H9 (cell line): ENCODE measurements at regions not wholly inside any gene's neighbourhood (a gene's known extent, or its start where the extent isn't known, plus 50 kb on each side); places are given as distances from the start of the nearest gene placed in this dataset.

Experiments used
- DNase-seq: peaks from one replicate; pipeline ENCODE4 v3.0.0-alpha.2; 2017
- H2AFZ ChIP-seq: one replicate; pipeline ENCODE4 v1.6.1; 2013; ENCODE audit warnings: mild to moderate bottlenecking, low read length, control low read depth, moderate library complexity
- H2AK5ac ChIP-seq: 2 replicates; pipeline ENCODE4 v1.6.1; 2013; ENCODE audit warnings: low read length, control low read depth, mixed read lengths; ENCODE audit not compliant: insufficient read length
- H2BK120ac ChIP-seq: one replicate; pipeline ENCODE4 v1.6.1; 2013; ENCODE audit warnings: low read depth, mild to moderate bottlenecking, low read length, control low read depth, inconsistent platforms; ENCODE audit not compliant: poor library complexity, severe bottlenecking
- H2BK12ac ChIP-seq: 2 replicates; pipeline ENCODE4 v1.6.1; 2013; ENCODE audit warnings: low read length, control low read depth, mixed read lengths, low read depth; ENCODE audit not compliant: insufficient read length
- H2BK15ac ChIP-seq: 2 replicates; pipeline ENCODE4 v1.6.1; 2013; ENCODE audit warnings: low read depth, low read length, control low read depth
- H2BK20ac ChIP-seq: one replicate; pipeline ENCODE4 v1.6.1; 2013; ENCODE audit warnings: low read depth, mild to moderate bottlenecking, low read length, control low read depth, inconsistent platforms; ENCODE audit not compliant: poor library complexity, severe bottlenecking
- H2BK5ac ChIP-seq: 2 replicates; pipeline ENCODE4 v1.6.1; 2013; ENCODE audit warnings: low read length, control low read depth, mixed read lengths; ENCODE audit not compliant: insufficient read length
- H3K14ac ChIP-seq: 2 replicates; pipeline ENCODE4 v1.6.1; 2013; ENCODE audit warnings: low read length, control low read depth; ENCODE audit not compliant: insufficient read depth
- H3K18ac ChIP-seq: 2 replicates; pipeline ENCODE4 v1.6.1; 2013; ENCODE audit warnings: low read depth, mild to moderate bottlenecking, mixed read lengths, low read length, control low read depth; ENCODE audit not compliant: insufficient read length
- H3K23ac ChIP-seq: 2 replicates; pipeline ENCODE4 v1.6.1; 2013; ENCODE audit warnings: low read length, control low read depth, mixed read lengths, low read depth; ENCODE audit not compliant: insufficient read length
- H3K23me2 ChIP-seq: 2 replicates; pipeline ENCODE4 v1.6.1; 2013; ENCODE audit warnings: low read depth, mild to moderate bottlenecking, mixed read lengths, low read length, control low read depth; ENCODE audit not compliant: insufficient read length, poor library complexity, severe bottlenecking
- H3K27ac ChIP-seq: 2 replicates; pipeline ENCODE4 v1.5.1; 2013; ENCODE audit warnings: low read length, control low read depth, mixed read lengths, low read depth; ENCODE audit not compliant: insufficient read length
- H3K27me3 ChIP-seq: 2 replicates; pipeline ENCODE4 v1.6.1; 2013; ENCODE audit warnings: low read length, control low read depth, inconsistent platforms; ENCODE audit not compliant: insufficient read depth
- H3K4ac ChIP-seq: 2 replicates; pipeline ENCODE4 v1.6.1; 2013; ENCODE audit warnings: low read depth, mild to moderate bottlenecking, control low read depth, inconsistent platforms, low read length, moderate library complexity
- H3K4me1 ChIP-seq: 2 replicates; pipeline ENCODE4 v1.6.1; 2013; ENCODE audit warnings: low read length, control low read depth, inconsistent platforms; ENCODE audit not compliant: insufficient read depth
- H3K4me2 ChIP-seq: 2 replicates; pipeline ENCODE4 v1.6.1; 2013; ENCODE audit warnings: low read length, control low read depth, mixed read lengths; ENCODE audit not compliant: insufficient read length, insufficient read depth
- H3K56ac ChIP-seq: 2 replicates; pipeline ENCODE4 v1.6.1; 2013; ENCODE audit warnings: low read depth, mild to moderate bottlenecking, mixed read lengths, low read length, control low read depth; ENCODE audit not compliant: insufficient read length
- H3K79me1 ChIP-seq: 2 replicates; pipeline ENCODE4 v1.6.1; 2013; ENCODE audit warnings: low read depth, mild to moderate bottlenecking, moderate library complexity, low read length, control low read depth, inconsistent platforms; ENCODE audit not compliant: insufficient read depth, poor library complexity, severe bottlenecking
- H3K79me2 ChIP-seq: 2 replicates; pipeline ENCODE4 v1.6.1; 2013; ENCODE audit warnings: low read length, control low read depth, inconsistent platforms; ENCODE audit not compliant: insufficient read depth
- H3K9ac ChIP-seq: 2 replicates; pipeline ENCODE4 v1.6.1; 2013; ENCODE audit warnings: low read length, control low read depth, mixed read lengths; ENCODE audit not compliant: insufficient read length; ENCODE audit errors: extremely low read depth
- H3K9me3 ChIP-seq: one replicate; pipeline ENCODE4 v1.6.1; 2013; ENCODE audit warnings: low read depth, low read length, inconsistent platforms; ENCODE audit not compliant: control insufficient read depth
- H3T11ph ChIP-seq: one replicate; pipeline ENCODE4 v1.6.1; 2013; ENCODE audit warnings: mild to moderate bottlenecking, low read length, control low read depth, inconsistent platforms
- H4K20me1 ChIP-seq: one replicate; pipeline ENCODE4 v1.6.1; 2013; ENCODE audit not compliant: control insufficient read depth, insufficient read length, insufficient read depth
- H4K5ac ChIP-seq: 2 replicates; pipeline ENCODE4 v1.6.1; 2013; ENCODE audit warnings: low read depth, mild to moderate bottlenecking, mixed read lengths, low read length, control low read depth; ENCODE audit not compliant: insufficient read length
- H4K8ac ChIP-seq: replicated peaks from 2 replicates; pipeline ENCODE4 v1.6.1; 2013; ENCODE audit warnings: low read length, control low read depth, mixed read lengths, low read depth; ENCODE audit not compliant: insufficient read length
- H4K91ac ChIP-seq: 2 replicates; pipeline ENCODE4 v1.6.1; 2013; ENCODE audit warnings: low read depth, mild to moderate bottlenecking, moderate library complexity, mixed read lengths, low read length, control low read depth; ENCODE audit not compliant: insufficient read length
- H3K27ac Mint-ChIP-seq, 3 experiments: 2 replicates in 2 of 3; 3 replicates in 1 of 3; pipeline ENCODE4 v1.8.0; 2020 to 2021; ENCODE audit warnings: mixed read lengths in 3 of 3, mild to moderate bottlenecking in 1 of 3, moderate library complexity in 1 of 3
- H3K27me3 Mint-ChIP-seq: 2 replicates; pipeline ENCODE4 v1.8.0; 2021; ENCODE audit warnings: low read depth, mild to moderate bottlenecking, moderate library complexity, mixed read lengths
- H3K36me3 Mint-ChIP-seq, 3 experiments: 2 replicates in 2 of 3; 3 replicates in 1 of 3; pipeline ENCODE4 v1.8.0; 2020 to 2021; ENCODE audit warnings: low read depth in 3 of 3, mixed read lengths in 3 of 3; ENCODE audit not compliant: insufficient read depth in 1 of 3
- H3K4me1 Mint-ChIP-seq, 2 experiments: 2 replicates each; pipeline ENCODE4 v1.8.0; 2020; ENCODE audit warnings: mixed read lengths in 2 of 2
- H3K4me3 Mint-ChIP-seq, 2 experiments: 2 replicates in 1 of 2; 3 replicates in 1 of 2; pipeline ENCODE4 v1.8.0; 2020 to 2021; ENCODE audit warnings: mild to moderate bottlenecking in 2 of 2, mixed read lengths in 2 of 2, moderate library complexity in 1 of 2
- H3K9me3 Mint-ChIP-seq, 2 experiments: 2 replicates in 1 of 2; 3 replicates in 1 of 2; pipeline ENCODE4 v1.8.0; 2020; ENCODE audit warnings: mild to moderate bottlenecking in 2 of 2, mixed read lengths in 2 of 2, moderate library complexity in 1 of 2
- WGBS: extraction: QIAGEN DNeasy Blood & Tissue Kit; methylation state at CpG from one replicate; pipeline ENCODE4 v1.1.7; 2013; ENCODE audit warnings: missing lambda C conversion rate, low lambda C conversion rate, mixed read lengths; ENCODE audit not compliant: insufficient read length; ENCODE audit errors: extremely low coverage; 5-methylcytosine and 5-hydroxymethylcytosine counted together
- TF ChIP-seq, protein P1 (sequence below): fragments of 200-600 bp; sonication (generic); conservative IDR thresholded peaks from 3 replicates; pipeline ENCODE4 v1.8.0; 2021; ENCODE audit warnings: antibody characterized with exemption, mild to moderate bottlenecking

DNA sequence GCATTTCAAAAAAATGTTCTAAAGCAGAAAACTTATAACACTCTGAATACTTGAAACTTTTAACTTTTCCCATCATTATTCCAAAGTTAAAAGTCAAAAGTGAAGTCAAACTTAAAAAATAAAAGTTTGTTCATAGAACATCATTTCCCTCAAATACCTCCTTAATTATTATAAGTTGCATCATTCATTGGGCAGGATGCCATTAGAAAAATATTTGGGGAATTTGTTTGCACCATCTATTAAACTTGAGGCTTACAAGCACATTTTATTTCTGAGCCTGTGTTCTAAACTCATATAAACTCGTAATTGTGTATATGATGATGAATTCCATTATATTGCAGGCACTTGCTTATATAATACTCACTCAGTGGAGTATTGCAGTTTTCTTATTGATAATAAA is 588.0 kb upstream of the NRXN1 start:
- no peak for DNase-seq
- H3K9me3 Mint-ChIP-seq, result peaks cover 33 to 35% of the 10 kb centered on the region in 2 experiments
- Histone ChIP-seq H3K27ac (no peak overlapping the region), H3K79me1 (no peaks in the 10 kb centered on the region), H3K9ac (no peak overlapping the region), H3K18ac (no peak overlapping the region), H3K27me3 (no peaks in the 10 kb centered on the region), H2AK5ac (no peak overlapping the region), H2BK15ac (no peak overlapping the region), H2BK12ac (no peak overlapping the region), H3K14ac (no peak overlapping the region), H2BK20ac (no peak overlapping the region), H3K4me2 (no peak overlapping the region), H4K5ac (no peak overlapping the region), H2AFZ (no peak overlapping the region), H3K23me2 (no peaks in the 10 kb centered on the region), H4K8ac (no peak overlapping the region), H3K4me1 (no peaks in the 10 kb centered on the region), H3K56ac (no peak overlapping the region), H4K20me1 (no peaks in the 10 kb centered on the region), H3K4ac (no peak overlapping the region), H4K91ac (no peak overlapping the region), H3K23ac (no peak overlapping the region), H3K9me3 (peaks cover 5% of the 10 kb centered on the region), H3T11ph (no peak overlapping the region), H2BK5ac (no peak overlapping the region), H3K79me2 (no peaks in the 10 kb centered on the region), H2BK120ac (no peak overlapping the region)
- H3K36me3 Mint-ChIP-seq, result peaks cover 10 to 29% (median 10%) of the 10 kb centered on the region in 3 experiments; a peak in 6 of 7 replicates
- no CpG with 5 or more reads among the region's 1 CpG for WGBS
- no peaks in the 10 kb centered on the region for H3K4me1 Mint-ChIP-seq
- no peak overlapping the region for H3K4me3 Mint-ChIP-seq
- no peaks in the 10 kb centered on the region for H3K27me3 Mint-ChIP-seq
- TF ChIP-seq, protein P1, sequence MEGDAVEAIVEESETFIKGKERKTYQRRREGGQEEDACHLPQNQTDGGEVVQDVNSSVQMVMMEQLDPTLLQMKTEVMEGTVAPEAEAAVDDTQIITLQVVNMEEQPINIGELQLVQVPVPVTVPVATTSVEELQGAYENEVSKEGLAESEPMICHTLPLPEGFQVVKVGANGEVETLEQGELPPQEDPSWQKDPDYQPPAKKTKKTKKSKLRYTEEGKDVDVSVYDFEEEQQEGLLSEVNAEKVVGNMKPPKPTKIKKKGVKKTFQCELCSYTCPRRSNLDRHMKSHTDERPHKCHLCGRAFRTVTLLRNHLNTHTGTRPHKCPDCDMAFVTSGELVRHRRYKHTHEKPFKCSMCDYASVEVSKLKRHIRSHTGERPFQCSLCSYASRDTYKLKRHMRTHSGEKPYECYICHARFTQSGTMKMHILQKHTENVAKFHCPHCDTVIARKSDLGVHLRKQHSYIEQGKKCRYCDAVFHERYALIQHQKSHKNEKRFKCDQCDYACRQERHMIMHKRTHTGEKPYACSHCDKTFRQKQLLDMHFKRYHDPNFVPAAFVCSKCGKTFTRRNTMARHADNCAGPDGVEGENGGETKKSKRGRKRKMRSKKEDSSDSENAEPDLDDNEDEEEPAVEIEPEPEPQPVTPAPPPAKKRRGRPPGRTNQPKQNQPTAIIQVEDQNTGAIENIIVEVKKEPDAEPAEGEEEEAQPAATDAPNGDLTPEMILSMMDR, result no peak
- H3K27ac Mint-ChIP-seq, result no peak overlapping the region
